COR-L47 (cell line): ENCODE measurements at regions not wholly inside any gene's neighbourhood (a gene's known extent, or its start where the extent isn't known, plus 50 kb on each side); places are given as distances from the start of the nearest gene placed in this dataset.

Experiments used
- DNase-seq: peaks from one replicate; lab custom pipeline; 2025; lab: John Stamatoyannopoulos, UW

- no peak for DNase-seq
Measured at GRCh38 chr5:88544136-88544645, 275.5 kb upstream of the TMEM161B start.

- no peak for DNase-seq
Measured at GRCh38 chr5:88542786-88543185, 274.1 kb upstream of the TMEM161B start.

GRCh38 chr5:88540471-88541115 lies 271.9 kb upstream of the TMEM161B start:
- DNase-seq, result no peak

GRCh38 chr5:88539693-88540365 lies 271.2 kb upstream of the TMEM161B start:
- DNase-seq, result no peak

- no peak for DNase-seq
Measured at GRCh38 chr5:88539026-88539425, 270.4 kb upstream of the TMEM161B start.

GRCh38 chr5:88536146-88536545 lies 267.5 kb upstream of the TMEM161B start:
- DNase-seq, result no peak

GRCh38 chr5:88524941-88525340 lies 256.3 kb upstream of the TMEM161B start:
- DNase-seq, result no peak

GRCh38 chr5:88519066-88519465 lies 250.4 kb upstream of the TMEM161B start:
- DNase-seq, result no peak

- no peak for DNase-seq
Measured at GRCh38 chr5:88518131-88519016, 249.7 kb upstream of the TMEM161B start.

- DNase-seq, result no peak
Measured at GRCh38 chr5:88515881-88516819, 247.5 kb upstream of the TMEM161B start.

- DNase-seq, result no peak
Measured at GRCh38 chr5:88515068-88515467, 246.4 kb upstream of the TMEM161B start.

- DNase-seq, result no peak
Measured at GRCh38 chr5:88509403-88509802, 240.8 kb upstream of the TMEM161B start.

- DNase-seq, result no peak
Measured at GRCh38 chr5:88507261-88507660, 238.6 kb upstream of the TMEM161B start.

- DNase-seq, result no peak
Measured at GRCh38 chr5:88503406-88503805, 234.8 kb upstream of the TMEM161B start.

- DNase-seq, result no peak
Measured at GRCh38 chr5:88503041-88503345, 234.3 kb upstream of the TMEM161B start.

GRCh38 chr5:88502179-88503040 lies 233.8 kb upstream of the TMEM161B start:
- no peak for DNase-seq

GRCh38 chr5:88495810-88496209 lies 227.2 kb upstream of the TMEM161B start:
- DNase-seq, result no peak

- no peak for DNase-seq
Measured at GRCh38 chr5:88490874-88491273, 222.2 kb upstream of the TMEM161B start.

- DNase-seq, result peak; percentile 27
Measured at GRCh38 chr5:88489364-88489763, 220.7 kb upstream of the TMEM161B start.

GRCh38 chr5:88488561-88488960 lies 219.9 kb upstream of the TMEM161B start:
- no peak for DNase-seq

- DNase-seq, result no peak
Measured at GRCh38 chr5:88488130-88488529, 219.5 kb upstream of the TMEM161B start.
